Stimulated activated CD8-positive, alpha-beta memory T cell treated with anti-CD3 and anti-CD28 coated beads, Interleukin-15, amount 100 ng/mL, for 4 hours (primary cell): ENCODE measurements at regions not wholly inside any gene's neighbourhood (a gene's known extent, or its start where the extent isn't known, plus 50 kb on each side); places are given as distances from the start of the nearest gene placed in this dataset.

Experiments used
- DNase-seq, 2 donors: peaks; one replicate each; pipeline ENCODE4 v3.0.0-alpha.2; 2020; ENCODE audit warnings: low read depth in 2 of 2

GRCh38 chr6:1482381-1483166 lies 93.2 kb downstream of the FOXF2 start:
- no peak for DNase-seq

GRCh38 chr6:1485678-1486077 lies 96.3 kb downstream of the FOXF2 start:
- DNase-seq: no peak

DNA sequence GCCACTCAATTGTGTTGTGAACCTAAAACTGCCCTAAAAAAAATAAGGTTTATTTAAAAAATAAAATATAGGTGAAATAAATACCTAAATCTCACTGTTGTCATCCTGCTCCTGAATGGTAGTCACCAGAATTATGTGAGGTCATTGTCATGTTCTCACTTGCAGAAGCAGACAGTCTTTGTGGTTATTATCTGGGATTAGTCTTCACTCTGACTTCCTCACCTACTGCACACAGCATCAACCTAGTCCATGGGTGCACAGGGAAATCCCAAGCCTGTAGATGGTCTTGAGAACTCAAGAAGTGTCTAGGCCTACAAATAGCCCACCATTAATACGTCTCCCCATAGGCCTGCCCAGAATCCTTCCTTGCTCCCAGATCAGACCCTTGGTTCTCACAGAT lies 97.0 kb downstream of the FOXF2 start:
- DNase-seq: no peak

- no peak for DNase-seq
These were observed 97.9 kb downstream of the FOXF2 start for GRCh38 chr6:1487239-1487638.

DNA sequence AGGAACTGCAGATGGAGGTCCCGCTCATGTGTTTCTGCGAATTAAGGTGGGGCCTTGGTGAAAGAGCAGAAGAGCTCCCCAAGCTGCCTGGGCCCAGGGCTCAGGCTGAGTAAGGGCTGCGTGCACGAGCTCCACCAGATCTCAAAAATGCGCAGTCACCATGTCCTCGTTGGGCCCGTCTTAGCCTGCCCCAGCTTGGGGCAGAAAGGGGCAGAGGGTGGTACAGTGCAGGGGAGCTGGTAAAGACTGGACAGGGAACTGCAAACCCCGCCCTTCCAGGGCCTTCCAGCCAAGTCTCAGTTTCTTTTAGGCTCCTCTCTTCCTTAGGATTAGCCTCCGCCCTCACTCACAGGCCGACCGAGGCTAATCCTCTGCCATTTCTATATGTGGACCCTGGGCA lies 101.6 kb downstream of the FOXF2 start:
- DNase-seq: no peak

DNA sequence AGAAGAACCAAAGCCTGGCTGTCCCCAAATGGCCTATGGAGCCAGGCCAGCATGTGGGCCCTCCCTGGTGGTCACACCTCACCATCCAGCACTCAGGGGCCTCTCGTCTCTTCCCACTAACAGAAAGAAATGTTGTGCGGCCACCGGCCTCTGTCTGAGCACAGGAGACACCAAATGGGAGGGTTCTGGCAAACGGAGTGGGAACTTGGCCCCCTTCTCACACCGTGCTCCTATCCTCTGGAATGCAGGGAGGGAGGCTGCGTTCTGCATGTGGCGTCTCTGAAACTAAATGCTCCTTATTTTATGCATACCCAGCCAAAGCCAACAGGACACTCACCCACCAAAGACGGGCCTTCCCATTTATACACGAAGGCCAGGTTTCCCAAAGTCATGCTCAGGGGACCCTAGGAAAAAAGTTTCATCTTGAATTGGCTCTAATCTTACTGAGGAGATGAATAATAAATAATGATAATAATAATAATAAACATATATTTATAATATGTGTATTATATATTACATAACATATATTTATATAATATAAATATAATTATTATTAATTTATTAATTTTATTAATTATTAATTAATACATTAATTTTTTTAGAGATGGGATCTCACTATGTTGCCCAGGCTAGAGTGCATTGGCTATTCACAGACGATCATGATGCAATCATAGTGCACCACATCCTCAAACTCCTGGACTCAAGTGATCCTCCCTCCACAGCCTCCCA lies 102.4 kb downstream of the FOXF2 start:
- DNase-seq: no peak

GRCh38 chr6:1494671-1495070 lies 105.3 kb downstream of the FOXF2 start:
- no peak for DNase-seq

- DNase-seq: no peak
These were observed 106.0 kb downstream of the FOXF2 start for GRCh38 chr6:1495344-1495743.

DNA sequence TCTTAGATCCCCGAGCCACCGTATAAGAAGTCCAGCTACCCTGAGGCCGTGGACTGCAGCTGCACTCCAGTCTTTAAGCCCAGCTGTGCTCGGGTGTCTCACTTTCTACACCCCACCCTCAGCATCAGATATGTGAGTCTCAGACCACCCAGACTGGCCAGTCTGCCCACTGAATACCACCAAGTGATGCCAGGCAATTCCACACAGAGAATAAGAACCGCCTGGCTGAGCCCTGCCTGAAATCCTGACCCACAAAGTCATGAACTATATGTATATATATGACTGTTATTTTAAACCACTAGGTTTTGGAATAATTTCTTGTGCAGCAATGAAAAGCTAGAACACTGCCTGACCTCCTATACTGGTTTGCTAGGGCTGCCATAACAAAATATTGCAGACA lies 106.7 kb downstream of the FOXF2 start:
- DNase-seq: no peak

DNA sequence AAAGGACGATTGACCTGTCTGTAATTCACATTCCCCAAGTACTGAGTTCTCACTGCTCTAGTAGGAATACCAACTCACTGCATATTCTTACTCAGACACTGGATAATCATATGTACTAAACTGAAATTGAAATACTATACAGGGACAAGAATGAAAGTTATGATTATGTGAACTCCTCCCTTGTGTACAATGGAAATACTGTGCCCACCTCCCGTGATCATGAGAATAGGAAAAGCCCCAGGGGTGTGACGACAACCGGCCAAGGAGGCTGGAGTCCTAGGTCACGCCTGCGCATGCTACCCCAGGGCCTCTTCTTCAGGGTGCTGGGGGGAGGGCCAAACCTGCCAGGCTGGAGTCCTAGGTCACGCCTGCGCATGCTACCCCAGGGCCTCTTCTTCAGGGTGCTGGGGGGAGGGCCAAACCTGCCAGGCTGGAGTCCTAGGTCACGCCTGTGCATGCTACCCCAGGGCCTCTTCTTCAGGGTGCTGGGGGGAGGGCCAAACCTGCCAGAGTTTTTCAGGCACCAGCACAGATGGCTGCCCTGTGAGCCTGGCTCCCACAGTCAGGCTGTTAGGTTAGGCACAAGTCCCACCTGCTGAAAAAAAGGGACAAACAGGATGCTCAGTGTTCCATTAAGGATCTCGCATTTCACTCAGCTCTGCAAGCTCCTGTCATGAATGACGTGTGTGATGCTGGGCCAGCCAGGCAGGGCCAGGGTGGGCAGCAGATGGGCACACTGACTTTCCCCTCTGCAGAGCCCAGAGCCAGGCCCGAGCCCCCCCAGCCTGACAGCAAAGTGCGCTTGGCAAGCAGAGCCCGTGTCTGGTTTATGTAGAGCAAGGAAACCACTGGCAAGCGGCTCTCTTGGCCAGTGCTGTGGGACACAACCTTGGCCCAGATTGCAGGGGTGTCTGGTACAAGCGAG lies 107.7 kb downstream of the FOXF2 start:
- no peak for DNase-seq

DNA sequence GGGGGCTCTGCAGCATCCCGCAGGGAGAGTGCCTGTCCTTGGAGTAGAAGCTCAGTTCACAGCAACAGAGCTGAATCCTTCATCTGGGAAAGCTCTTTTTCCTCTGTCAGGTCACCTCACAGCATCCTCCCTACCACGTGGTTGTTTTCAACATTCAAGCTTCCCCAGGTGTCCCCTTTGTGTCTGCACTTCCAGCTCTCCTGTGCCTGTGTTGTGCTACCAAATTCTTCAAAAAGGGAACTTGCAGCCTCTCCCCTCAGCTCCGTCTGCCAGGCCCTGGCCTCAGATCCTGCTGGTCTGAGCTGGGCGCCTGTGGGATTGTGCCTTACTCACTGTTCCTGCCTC lies 108.4 kb downstream of the FOXF2 start:
- DNase-seq: no peak

- DNase-seq: no peak
These were observed 109.2 kb downstream of the FOXF2 start for GRCh38 chr6:1498491-1499113.

DNA sequence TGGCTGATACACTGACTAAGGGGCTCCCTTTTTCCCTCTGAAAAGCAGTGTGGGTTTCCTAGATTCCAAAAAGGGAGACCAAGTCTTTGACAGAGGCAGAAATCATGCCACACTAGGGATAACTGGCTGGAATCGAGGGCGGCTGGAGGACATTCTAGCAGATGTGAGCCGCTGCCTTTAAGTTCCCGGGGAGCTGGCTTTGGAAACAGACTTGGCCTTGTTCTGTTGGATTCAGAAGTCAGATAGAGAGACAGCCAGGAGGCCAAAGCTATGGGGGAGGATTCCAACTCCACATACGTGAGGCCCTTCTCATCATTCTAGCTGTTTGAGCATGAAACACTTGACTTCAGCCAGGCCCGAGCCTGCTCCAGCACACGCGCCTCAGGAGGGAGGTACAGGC lies 109.9 kb upstream of the FOXC1 start:
- no peak for DNase-seq

DNA sequence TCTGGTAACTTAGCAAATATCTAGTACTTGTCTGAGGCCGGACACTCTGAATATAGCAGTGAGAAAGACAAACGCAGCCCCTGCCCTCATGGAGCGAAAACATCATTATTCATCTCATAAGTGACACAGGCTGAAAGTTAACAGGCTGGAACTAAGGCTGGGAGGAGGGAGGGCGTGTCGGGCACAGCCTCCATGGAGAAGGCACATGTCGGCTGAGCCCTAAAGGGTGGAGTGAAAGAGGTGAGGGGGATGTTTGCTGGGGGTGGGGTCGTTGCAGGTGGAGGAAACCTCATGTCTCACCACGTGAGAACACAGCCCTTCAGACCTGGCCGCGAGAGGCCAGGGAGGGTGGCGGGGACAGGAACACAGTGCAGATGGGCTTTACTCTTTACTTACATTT lies 108.8 kb upstream of the FOXC1 start:
- DNase-seq: no peak

DNA sequence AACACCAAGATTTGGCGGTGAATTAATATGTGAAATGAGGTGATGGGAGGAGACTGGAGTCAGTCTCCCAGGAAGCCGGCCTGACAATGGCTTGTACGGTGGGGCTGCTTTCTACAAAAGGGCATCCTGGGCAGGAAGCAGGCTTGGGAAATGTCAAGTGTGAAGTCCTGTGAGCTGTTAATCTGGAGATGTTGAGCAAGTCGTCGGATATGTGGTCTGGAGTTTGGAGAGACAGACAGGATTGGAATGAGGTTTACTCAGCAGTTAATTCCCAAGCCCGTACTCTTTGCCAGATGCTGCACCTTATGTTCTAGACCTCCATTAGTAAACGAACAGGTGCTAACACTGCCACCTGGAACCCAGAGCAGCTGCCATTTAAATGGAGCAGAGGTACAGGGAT lies 107.7 kb upstream of the FOXC1 start:
- DNase-seq: no peak

DNA sequence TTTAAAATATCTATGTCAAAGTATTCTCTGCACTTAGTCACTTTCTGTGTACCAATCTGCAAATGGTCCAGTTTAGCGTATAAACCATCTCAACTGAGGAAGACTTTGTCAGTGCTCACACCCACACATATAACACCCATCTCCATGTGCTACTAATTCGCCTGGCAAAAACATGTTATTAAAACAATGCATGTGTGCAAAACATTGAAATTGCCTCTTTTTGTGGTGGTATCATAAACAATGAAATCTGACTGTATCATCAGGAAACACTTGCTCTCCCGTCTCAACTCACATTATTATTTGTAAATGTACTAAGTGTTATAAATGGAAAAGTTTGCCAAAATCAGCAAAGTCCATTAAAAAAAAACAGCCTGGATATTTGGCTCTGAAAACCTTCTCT lies 105.9 kb upstream of the FOXC1 start:
- no peak for DNase-seq

- DNase-seq: no peak
These were observed 105.2 kb upstream of the FOXC1 start for GRCh38 chr6:1504465-1504864.

GRCh38 chr6:1507251-1507650 lies 102.5 kb upstream of the FOXC1 start:
- DNase-seq: no peak

DNA sequence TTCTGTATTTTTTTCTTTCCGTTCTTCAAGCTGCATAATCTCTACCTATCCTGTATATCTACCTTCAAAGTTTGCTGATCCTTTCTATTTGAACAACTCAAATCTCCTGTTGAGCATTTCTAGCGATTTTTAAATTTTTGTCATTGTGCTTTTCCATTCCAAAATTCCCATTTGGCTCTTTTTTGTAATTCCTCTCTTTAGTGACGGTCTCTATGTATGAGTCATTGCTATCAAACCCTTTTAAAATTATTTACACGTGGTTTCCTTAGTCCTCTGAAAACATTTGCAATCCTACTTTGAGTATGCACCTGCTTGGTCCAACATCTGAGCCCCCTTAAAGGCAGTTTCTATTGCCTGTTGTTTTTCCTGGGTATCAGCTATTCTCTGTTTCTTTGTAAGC lies 100.5 kb upstream of the FOXC1 start:
- no peak for DNase-seq

- no peak for DNase-seq
These were observed 99.5 kb upstream of the FOXC1 start for GRCh38 chr6:1510239-1510638.

- no peak for DNase-seq
These were observed 96.4 kb upstream of the FOXC1 start for GRCh38 chr6:1513215-1513780.

GRCh38 chr6:1514078-1514477 lies 95.6 kb upstream of the FOXC1 start:
- DNase-seq: no peak
